Ishikawa (cell line): ENCODE measurements at regions not wholly inside any gene's neighbourhood (a gene's known extent, or its start where the extent isn't known, plus 50 kb on each side); places are given as distances from the start of the nearest gene placed in this dataset.

ENCODE experiments used
- CEBPB ChIP-seq: IDR thresholded peaks from 2 replicates; pipeline ENCODE4 v1.6.1; 2012
- CREB1 ChIP-seq: IDR thresholded peaks from 2 replicates; pipeline ENCODE4 v1.6.1; 2012; ENCODE audit warnings: low read depth
- EGR1 ChIP-seq: IDR thresholded peaks from 2 replicates; pipeline ENCODE4 v1.6.1; 2012
- EP300 ChIP-seq: IDR thresholded peaks from 2 replicates; pipeline ENCODE4 v1.6.1; 2012; ENCODE audit warnings: borderline replicate concordance
- FOXM1 ChIP-seq: IDR thresholded peaks from 2 replicates; pipeline ENCODE4 v1.6.1; 2012; ENCODE audit warnings: low read depth, borderline replicate concordance
- TAF1 ChIP-seq: IDR thresholded peaks from 2 replicates; pipeline ENCODE4 v1.6.1; 2012; ENCODE audit warnings: low read depth, mild to moderate bottlenecking
- TF ChIP-seq, protein P1 (sequence below): IDR thresholded peaks from 2 replicates; pipeline ENCODE4 v1.6.1; 2012
- TF ChIP-seq, protein P2 (sequence below): IDR thresholded peaks from 2 replicates; pipeline ENCODE4 v1.6.1; 2012

DNA sequence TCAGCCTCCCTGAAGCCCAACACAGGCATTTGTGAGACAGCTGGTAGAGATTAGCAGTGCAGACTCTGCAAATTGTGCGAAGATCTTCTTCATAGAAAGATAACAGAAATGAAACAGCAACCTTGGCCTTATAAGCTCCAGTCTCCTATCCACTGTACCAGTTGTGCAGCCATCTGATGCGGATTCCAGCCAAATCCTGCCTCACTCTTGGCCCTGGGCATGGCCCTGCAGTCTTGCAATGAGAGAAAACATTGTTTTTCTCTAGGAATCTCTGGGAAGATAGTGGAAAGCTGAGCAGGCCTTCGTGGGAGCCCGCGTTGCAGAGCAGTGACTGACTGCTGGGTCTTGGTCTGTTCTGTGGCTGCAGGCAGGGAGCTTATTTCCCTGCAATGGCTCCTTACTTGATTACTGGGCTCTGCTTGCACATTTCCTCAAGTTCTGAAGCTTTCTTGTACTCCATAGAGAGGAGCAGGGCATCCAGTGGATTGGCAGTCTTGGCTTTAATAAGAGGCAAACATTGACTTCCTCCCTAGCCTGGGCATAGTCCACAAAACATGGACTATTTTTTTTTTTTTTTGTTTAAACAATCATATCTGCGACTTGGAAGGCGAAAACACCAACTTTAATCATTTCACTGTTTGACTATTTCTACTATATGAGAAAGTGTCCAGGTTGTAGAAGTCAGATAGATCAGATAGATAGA lies 193.0 kb downstream of the ACTR3 start:
- TF ChIP-seq, protein P1, sequence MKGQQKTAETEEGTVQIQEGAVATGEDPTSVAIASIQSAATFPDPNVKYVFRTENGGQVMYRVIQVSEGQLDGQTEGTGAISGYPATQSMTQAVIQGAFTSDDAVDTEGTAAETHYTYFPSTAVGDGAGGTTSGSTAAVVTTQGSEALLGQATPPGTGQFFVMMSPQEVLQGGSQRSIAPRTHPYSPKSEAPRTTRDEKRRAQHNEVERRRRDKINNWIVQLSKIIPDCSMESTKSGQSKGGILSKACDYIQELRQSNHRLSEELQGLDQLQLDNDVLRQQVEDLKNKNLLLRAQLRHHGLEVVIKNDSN = no peak
- TF ChIP-seq EP300 = no peak
- no peak for TF ChIP-seq FOXM1
- TF ChIP-seq EGR1 = no peak
- TF ChIP-seq TAF1 = no peak
- no peak for TF ChIP-seq CEBPB
- TF ChIP-seq CREB1 = no peak
- TF ChIP-seq, protein P2, sequence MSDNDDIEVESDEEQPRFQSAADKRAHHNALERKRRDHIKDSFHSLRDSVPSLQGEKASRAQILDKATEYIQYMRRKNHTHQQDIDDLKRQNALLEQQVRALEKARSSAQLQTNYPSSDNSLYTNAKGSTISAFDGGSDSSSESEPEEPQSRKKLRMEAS = no peak
